GM10248 (cell line): ENCODE measurements at regions not wholly inside any gene's neighbourhood (a gene's known extent, or its start where the extent isn't known, plus 50 kb on each side); places are given as distances from the start of the nearest gene placed in this dataset.
"Not testable (repeated sequence)": the region's sequence is repeated elsewhere in the genome, so short reads cannot be mapped to it uniquely, and the experiment has no call there.

Experiments
- CTCF ChIA-PET: fragments of 300-600 bp; sonication (Branson Sonifier 250); formaldehyde crosslinking; extraction: SDS; loops from one replicate; lab custom pipeline; 2021; ENCODE audit warnings: antibody characterized with exemption; lab: Yijun Ruan, JAX
- POLR2A ChIA-PET: fragments of 350-650 bp; sonication (Branson Sonifier 250); formaldehyde crosslinking; extraction: SDS; loops from one replicate; lab custom pipeline; 2020; ENCODE audit warnings: antibody characterized with exemption; lab: Yijun Ruan, JAX
- DNase-seq: peaks from one replicate; pipeline ENCODE4 v3.0.0; 2012; ENCODE audit errors: extremely low spot score
- TF ChIP-seq, protein P1 (sequence below): IDR thresholded peaks from 2 replicates; pipeline ENCODE4 v1.5.1; 2012; ENCODE audit warnings: mild to moderate bottlenecking, low read depth; ENCODE audit errors: extremely low read depth, missing control alignments, control extremely low read depth

GRCh38 chr2:128512379-128513115, 193.9 kb upstream of the HS6ST1 start:
- no peak for DNase-seq
- CTCF ChIA-PET = no interaction called here
- POLR2A ChIA-PET = no interaction called here
- TF ChIP-seq, protein P1, sequence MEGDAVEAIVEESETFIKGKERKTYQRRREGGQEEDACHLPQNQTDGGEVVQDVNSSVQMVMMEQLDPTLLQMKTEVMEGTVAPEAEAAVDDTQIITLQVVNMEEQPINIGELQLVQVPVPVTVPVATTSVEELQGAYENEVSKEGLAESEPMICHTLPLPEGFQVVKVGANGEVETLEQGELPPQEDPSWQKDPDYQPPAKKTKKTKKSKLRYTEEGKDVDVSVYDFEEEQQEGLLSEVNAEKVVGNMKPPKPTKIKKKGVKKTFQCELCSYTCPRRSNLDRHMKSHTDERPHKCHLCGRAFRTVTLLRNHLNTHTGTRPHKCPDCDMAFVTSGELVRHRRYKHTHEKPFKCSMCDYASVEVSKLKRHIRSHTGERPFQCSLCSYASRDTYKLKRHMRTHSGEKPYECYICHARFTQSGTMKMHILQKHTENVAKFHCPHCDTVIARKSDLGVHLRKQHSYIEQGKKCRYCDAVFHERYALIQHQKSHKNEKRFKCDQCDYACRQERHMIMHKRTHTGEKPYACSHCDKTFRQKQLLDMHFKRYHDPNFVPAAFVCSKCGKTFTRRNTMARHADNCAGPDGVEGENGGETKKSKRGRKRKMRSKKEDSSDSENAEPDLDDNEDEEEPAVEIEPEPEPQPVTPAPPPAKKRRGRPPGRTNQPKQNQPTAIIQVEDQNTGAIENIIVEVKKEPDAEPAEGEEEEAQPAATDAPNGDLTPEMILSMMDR = no peak

- TF ChIP-seq, protein P1 = no peak
- POLR2A ChIA-PET = no interaction called here
- DNase-seq = no peak
Measured at GRCh38 chr2:128513116-128513960, 194.7 kb upstream of the HS6ST1 start.

GRCh38 chr2:128513961-128514283, 195.3 kb upstream of the HS6ST1 start:
- TF ChIP-seq, protein P1 = no peak
- POLR2A ChIA-PET = no interaction called here
- no peak for DNase-seq
- CTCF ChIA-PET = no interaction called here

More at GRCh38 chr2:128513116-128513960, 194.7 kb upstream of the HS6ST1 start:
- CTCF ChIA-PET = no interaction called here

DNA sequence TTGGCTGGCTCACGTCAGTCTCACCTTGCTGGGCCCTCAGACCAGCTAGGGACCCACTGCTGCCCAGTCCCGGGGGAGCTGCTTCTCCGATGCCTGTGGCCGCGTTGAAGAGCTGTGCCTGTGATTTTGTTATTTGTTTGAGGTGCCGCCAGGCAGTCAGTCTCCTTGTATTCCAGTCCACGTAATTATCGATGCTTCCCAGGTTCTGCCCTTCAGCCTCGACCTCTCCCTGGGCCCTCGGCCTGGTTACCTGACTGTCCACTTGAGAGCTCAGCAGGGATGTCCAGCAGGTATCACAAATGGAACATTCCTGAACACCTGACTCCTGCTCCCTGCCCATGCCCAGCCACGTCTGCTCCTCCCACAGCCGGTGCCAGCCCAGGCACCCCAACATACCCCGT, 195.9 kb upstream of the HS6ST1 start:
- DNase-seq = no peak
- POLR2A ChIA-PET = no interaction called here
- TF ChIP-seq, protein P1 = no peak
- CTCF ChIA-PET = no interaction called here

DNA sequence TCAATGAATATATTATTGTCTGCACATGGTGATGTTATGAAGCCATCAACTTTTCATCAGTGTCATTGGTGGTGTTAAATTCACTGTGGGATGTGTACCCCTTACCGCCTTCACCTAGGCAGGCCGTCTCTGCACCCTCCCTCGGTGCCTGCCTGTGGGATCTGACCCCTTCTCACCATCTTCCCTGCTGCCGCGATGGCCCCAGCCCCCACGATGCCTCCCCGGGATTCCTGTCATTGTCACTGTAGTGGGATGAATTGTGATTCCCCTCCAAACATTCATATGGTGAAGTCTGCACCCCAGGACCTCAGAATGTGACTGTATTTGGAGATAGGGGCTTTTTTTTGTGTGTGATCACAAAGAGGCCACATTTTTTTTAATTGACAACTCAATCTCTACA, 198.3 kb upstream of the HS6ST1 start:
- CTCF ChIA-PET = no interaction called here
- no peak for DNase-seq
- TF ChIP-seq, protein P1 = no peak
- POLR2A ChIA-PET = no interaction called here

- CTCF ChIA-PET, POLR2A ChIA-PET, DNase-seq: not testable (repeated sequence)
Measured at GRCh38 chr2:128519028-128519427, 200.4 kb upstream of the HS6ST1 start.
